ENCODE measurements at regions not wholly inside any gene's neighbourhood (a gene's known extent, or its start where the extent isn't known, plus 50 kb on each side); places are given as distances from the start of the nearest gene placed in this dataset.

GRCh38 chr13:62246581-62246980, 830.9 kb upstream of the PCDH20 start:
- H3K27ac ChIP-seq = no peak overlapping the region
- no peaks in the 10 kb centered on the region for H3K9me2 ChIP-seq (replicated peaks; ENCODE audit: insufficient read depth)
- no peaks in the 10 kb centered on the region for H3K27me3 ChIP-seq
- no peak for DNase-seq (ENCODE audit: low spot score)
- no peaks in the 10 kb centered on the region for H3K36me3 ChIP-seq (replicated peaks; ENCODE audit: insufficient read depth, low read depth)
- no peak overlapping the region for H2AFZ ChIP-seq
- no peaks in the 10 kb centered on the region for H4K20me1 ChIP-seq (ENCODE audit: insufficient read depth, poor library complexity, severe bottlenecking)
- TF ChIP-seq CTCF (IDR thresholded peaks at IDR 0.05; ENCODE audit: poor library complexity) (no peak), EZH2 (IDR thresholded peaks at IDR 0.05; ENCODE audit: borderline replicate concordance) (no peak), EZH2phosphoT487 (IDR thresholded peaks at IDR 0.05; ENCODE audit: low read depth, severe bottlenecking, unreplicated experiment) (no peak)
- H3K4me3 ChIP-seq = no peak overlapping the region
- H3K9me3 ChIP-seq (ENCODE audit: low read depth) = no peaks in the 10 kb centered on the region
- no peak overlapping the region for H3K4me2 ChIP-seq
- WGBS (ENCODE audit: low lambda C conversion rate, missing lambda C conversion rate) = 93% methylated on average over 1 of the region's 1 CpG
- no peaks in the 10 kb centered on the region for H3K79me2 ChIP-seq
- H3K4me1 ChIP-seq (ENCODE audit: insufficient read depth) = peaks cover 4% of the 10 kb centered on the region

GRCh38 chr13:62243106-62243505, 827.5 kb upstream of the PCDH20 start:
- no peaks in the 10 kb centered on the region for H3K9me3 ChIP-seq (ENCODE audit: low read depth)
- TF ChIP-seq EZH2phosphoT487 (IDR thresholded peaks at IDR 0.05; ENCODE audit: low read depth, severe bottlenecking, unreplicated experiment) = no peak
- no peak for TF ChIP-seq CTCF (IDR thresholded peaks at IDR 0.05; ENCODE audit: poor library complexity)
- no peak for TF ChIP-seq EZH2 (IDR thresholded peaks at IDR 0.05; ENCODE audit: borderline replicate concordance)
- 82% methylated on average over 2 of the region's 2 CpGs for WGBS (ENCODE audit: low lambda C conversion rate, missing lambda C conversion rate)
- no peaks in the 10 kb centered on the region for H4K20me1 ChIP-seq (ENCODE audit: insufficient read depth, poor library complexity, severe bottlenecking)
- no peak overlapping the region for H3K4me2 ChIP-seq
- H3K9me2 ChIP-seq (replicated peaks; ENCODE audit: insufficient read depth) = no peaks in the 10 kb centered on the region
- no peaks in the 10 kb centered on the region for H3K4me1 ChIP-seq (ENCODE audit: insufficient read depth)
- H3K27me3 ChIP-seq = no peaks in the 10 kb centered on the region
- no peak overlapping the region for H2AFZ ChIP-seq
- DNase-seq (ENCODE audit: low spot score) = no peak
- no peak overlapping the region for H3K27ac ChIP-seq
- no peaks in the 10 kb centered on the region for H3K36me3 ChIP-seq (replicated peaks; ENCODE audit: insufficient read depth, low read depth)
- no peak overlapping the region for H3K4me3 ChIP-seq
- H3K79me2 ChIP-seq = no peaks in the 10 kb centered on the region

GRCh38 chr13:62234780-62235440, 819.3 kb upstream of the PCDH20 start:
- no peaks in the 10 kb centered on the region for H3K36me3 ChIP-seq (replicated peaks; ENCODE audit: insufficient read depth, low read depth)
- no peak overlapping the region for H3K27ac ChIP-seq
- H3K4me3 ChIP-seq = no peak overlapping the region
- H4K20me1 ChIP-seq (ENCODE audit: insufficient read depth, poor library complexity, severe bottlenecking) = no peaks in the 10 kb centered on the region
- no peak overlapping the region for H2AFZ ChIP-seq
- TF ChIP-seq CTCF (IDR thresholded peaks at IDR 0.05; ENCODE audit: poor library complexity) (no peak), EZH2phosphoT487 (IDR thresholded peaks at IDR 0.05; ENCODE audit: low read depth, severe bottlenecking, unreplicated experiment) (no peak), EZH2 (IDR thresholded peaks at IDR 0.05; ENCODE audit: borderline replicate concordance) (no peak)
- 70% methylated on average over 2 of the region's 2 CpGs for WGBS (ENCODE audit: low lambda C conversion rate, missing lambda C conversion rate)
- no peaks in the 10 kb centered on the region for H3K27me3 ChIP-seq
- no peaks in the 10 kb centered on the region for H3K4me1 ChIP-seq (ENCODE audit: insufficient read depth)
- no peaks in the 10 kb centered on the region for H3K9me3 ChIP-seq (ENCODE audit: low read depth)
- no peaks in the 10 kb centered on the region for H3K79me2 ChIP-seq
- no peak overlapping the region for H3K4me2 ChIP-seq
- DNase-seq (ENCODE audit: low spot score) = no peak
- no peaks in the 10 kb centered on the region for H3K9me2 ChIP-seq (replicated peaks; ENCODE audit: insufficient read depth)

All from hepatocyte (in vitro differentiated cells).